GM12878 (cell line): ENCODE measurements at regions not wholly inside any gene's neighbourhood (a gene's known extent, or its start where the extent isn't known, plus 50 kb on each side); places are given as distances from the start of the nearest gene placed in this dataset.

ENCODE experiments used
- CHD2 ChIP-seq: IDR thresholded peaks from 2 replicates; pipeline ENCODE4 v1.6.1; 2011; ENCODE audit warnings: low read depth, low read length, improper control_type of control experiment, borderline replicate concordance
- CTCF ChIP-seq, 3 experiments: IDR thresholded peaks in 2 of 3; conservative IDR thresholded peaks in 1 of 3; 2 replicates each; pipeline ENCODE4 v1.5.1; 2011; ENCODE audit warnings: low read depth in 3 of 3, low read length in 3 of 3, mild to moderate bottlenecking in 3 of 3, control low read depth in 2 of 3, moderate library complexity in 2 of 3, inconsistent platforms in 1 of 3, mixed read lengths in 1 of 3; ENCODE audit not compliant: control insufficient read depth in 2 of 3, insufficient read depth in 1 of 3; ENCODE audit errors: extremely low read depth in 1 of 3
- HDAC2 ChIP-seq: fragments of 200-600 bp; sonication (generic); IDR thresholded peaks from 2 replicates; pipeline ENCODE4 v1.6.1; 2017
- MAX ChIP-seq: IDR thresholded peaks from 2 replicates; pipeline ENCODE4 v1.6.1; 2012; ENCODE audit warnings: low read depth, low read length, improper control_type of control experiment
- POLR2A ChIP-seq: IDR thresholded peaks from 2 replicates; pipeline ENCODE4 v1.6.1; 2011; ENCODE audit warnings: low read depth, mild to moderate bottlenecking, low read length
- RCOR1 ChIP-seq: conservative IDR thresholded peaks from 2 replicates; pipeline ENCODE4 v1.6.1; 2012; ENCODE audit warnings: low read depth, low read length, improper control_type of control experiment
- SRF ChIP-seq, 2 experiments: IDR thresholded peaks; 2 replicates each; pipeline ENCODE4 v1.6.1; 2011; ENCODE audit warnings: low read depth in 2 of 2, low read length in 2 of 2, mild to moderate bottlenecking in 1 of 2, moderate library complexity in 1 of 2
- TBL1XR1 ChIP-seq: IDR thresholded peaks from 2 replicates; pipeline ENCODE4 v1.6.1; 2012; ENCODE audit warnings: low read depth, low read length, improper control_type of control experiment
- USF2 ChIP-seq: IDR thresholded peaks from 2 replicates; pipeline ENCODE4 v1.6.1; 2011; ENCODE audit warnings: low read depth, low read length, improper control_type of control experiment, borderline replicate concordance
- YY1 ChIP-seq: IDR thresholded peaks from 2 replicates; pipeline ENCODE4 v1.6.1; 2011; ENCODE audit warnings: low read depth, mild to moderate bottlenecking, low read length
- ZBTB4 ChIP-seq: fragments of 450-650 bp; formaldehyde crosslinking; IDR thresholded peaks from 2 replicates; pipeline ENCODE4 v1.4.0; 2022; ENCODE audit warnings: mild to moderate bottlenecking, moderate library complexity

- TF ChIP-seq POLR2A (no peak), USF2 (no peak), ZBTB4 (no peak), HDAC2 (no peak), TBL1XR1 (no peak), MAX (no peak), CTCF (IDR thresholded peaks at IDR 0.05 in 2 of 3, conservative IDR thresholded peaks at IDR 0.05 in 1 of 3; ENCODE audit: control insufficient read depth in 2 of 3, extremely low read depth in 1 of 3, insufficient read depth in 1 of 3, low read depth in 3 of 3, low read length in 3 of 3) (no peak), YY1 (no peak), SRF (IDR thresholded peaks at IDR 0.05; ENCODE audit: low read depth in 2 of 2, low read length in 2 of 2) (no peak), CHD2 (no peak), RCOR1 (no peak)
These were observed 54.4 kb upstream of the PROX1 start for GRCh38 chr1:213933336-213933735.
